Peyer's patch (tissue), 4 donors: ENCODE measurements at regions not wholly inside any gene's neighbourhood (a gene's known extent, or its start where the extent isn't known, plus 50 kb on each side); places are given as distances from the start of the nearest gene placed in this dataset.
"Not testable (repeated sequence)": the region's sequence is repeated elsewhere in the genome, so short reads cannot be mapped to it uniquely, and the experiment has no call there.

Experiments used
- DNase-seq, 3 donors: peaks; one replicate each; pipeline ENCODE4 v3.0.0-alpha.2; 2017 to 2019
- H3K27ac ChIP-seq, 4 donors: fragments of 200-600 bp; sonication (generic); one replicate each; pipeline ENCODE4 v1.5.1; 2016 to 2019
- H3K27me3 ChIP-seq, 2 donors: fragments of 200-600 bp; sonication (generic); one replicate each; pipeline ENCODE4 v1.5.1; 2019
- H3K36me3 ChIP-seq, 3 donors: fragments of 200-600 bp; sonication (generic); one replicate each; pipeline ENCODE4 v1.5.1; 2016 to 2019
- H3K4me1 ChIP-seq, 4 donors: fragments of 200-600 bp; sonication (generic); one replicate each; pipeline ENCODE4 v1.5.1; 2016 to 2019
- H3K4me3 ChIP-seq, 4 donors: fragments of 200-600 bp; sonication (generic); 1 replicate in 3 of 4; 2 replicates in 1 of 4; pipeline ENCODE4 v1.5.1; 2016 to 2019; ENCODE audit warnings: mild to moderate bottlenecking in 1 of 4
- H3K9me3 ChIP-seq, 4 donors: fragments of 200-600 bp; sonication (generic); one replicate each; pipeline ENCODE4 v1.5.1; 2016 to 2019; ENCODE audit warnings: mild to moderate bottlenecking in 1 of 4
- POLR2A ChIP-seq, 2 donors: fragments of 450-650 bp; IDR thresholded peaks; one replicate each; pipeline ENCODE4 v1.5.1; 2017; ENCODE audit warnings: antibody characterized with exemption in 2 of 2, mild to moderate bottlenecking in 2 of 2, moderate library complexity in 2 of 2
- TF ChIP-seq, protein P1 (sequence below), 6 experiments: fragments of 450-650 bp in 4 of 6; fragments of 200-600 bp in 2 of 6; sonication (generic) in 1 of 6; IDR thresholded peaks; one replicate each; pipeline ENCODE4 v1.5.1; 2017 to 2019; ENCODE audit warnings: antibody characterized with exemption in 6 of 6, mild to moderate bottlenecking in 3 of 6, moderate library complexity in 1 of 6

GRCh38 chr11:92053216-92053615 lies 171.4 kb upstream of the FAT3 start:
- no peak overlapping the region for H3K27ac ChIP-seq
- H3K36me3 ChIP-seq, result no peaks in the 10 kb centered on the region
- no peaks in the 10 kb centered on the region for H3K4me1 ChIP-seq
- no peak overlapping the region for H3K4me3 ChIP-seq
- no peak for DNase-seq
- H3K27me3 ChIP-seq, result no peaks in the 10 kb centered on the region
- TF ChIP-seq, protein P1, sequence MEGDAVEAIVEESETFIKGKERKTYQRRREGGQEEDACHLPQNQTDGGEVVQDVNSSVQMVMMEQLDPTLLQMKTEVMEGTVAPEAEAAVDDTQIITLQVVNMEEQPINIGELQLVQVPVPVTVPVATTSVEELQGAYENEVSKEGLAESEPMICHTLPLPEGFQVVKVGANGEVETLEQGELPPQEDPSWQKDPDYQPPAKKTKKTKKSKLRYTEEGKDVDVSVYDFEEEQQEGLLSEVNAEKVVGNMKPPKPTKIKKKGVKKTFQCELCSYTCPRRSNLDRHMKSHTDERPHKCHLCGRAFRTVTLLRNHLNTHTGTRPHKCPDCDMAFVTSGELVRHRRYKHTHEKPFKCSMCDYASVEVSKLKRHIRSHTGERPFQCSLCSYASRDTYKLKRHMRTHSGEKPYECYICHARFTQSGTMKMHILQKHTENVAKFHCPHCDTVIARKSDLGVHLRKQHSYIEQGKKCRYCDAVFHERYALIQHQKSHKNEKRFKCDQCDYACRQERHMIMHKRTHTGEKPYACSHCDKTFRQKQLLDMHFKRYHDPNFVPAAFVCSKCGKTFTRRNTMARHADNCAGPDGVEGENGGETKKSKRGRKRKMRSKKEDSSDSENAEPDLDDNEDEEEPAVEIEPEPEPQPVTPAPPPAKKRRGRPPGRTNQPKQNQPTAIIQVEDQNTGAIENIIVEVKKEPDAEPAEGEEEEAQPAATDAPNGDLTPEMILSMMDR (IDR thresholded peaks at IDR 0.05), result no peak
- no peak for TF ChIP-seq POLR2A (IDR thresholded peaks at IDR 0.05)
- H3K9me3 ChIP-seq, result no peaks in the 10 kb centered on the region

DNA sequence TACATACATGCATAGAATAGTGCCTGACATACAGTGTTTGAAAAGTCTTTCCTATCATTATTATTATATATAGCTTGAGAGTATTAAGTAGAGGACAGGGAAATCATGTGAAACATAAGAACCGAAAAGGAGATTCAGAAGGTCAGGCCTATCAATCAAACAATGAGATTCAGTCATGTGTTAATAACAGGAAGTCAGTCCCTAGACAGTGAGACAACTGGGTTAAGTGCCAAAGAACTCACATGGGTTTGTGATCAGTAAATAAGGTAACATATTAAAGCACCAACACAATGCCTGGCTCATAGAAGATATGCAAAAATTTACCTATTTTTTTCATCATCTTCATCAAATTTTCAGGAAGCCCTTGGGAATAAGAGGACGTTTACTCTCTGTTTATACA lies 174.3 kb upstream of the FAT3 start:
- H3K4me3 ChIP-seq, result no peak overlapping the region
- TF ChIP-seq, protein P1 (IDR thresholded peaks at IDR 0.05), result no peak
- no peak for TF ChIP-seq POLR2A (IDR thresholded peaks at IDR 0.05)
- no peaks in the 10 kb centered on the region for H3K36me3 ChIP-seq
- no peaks in the 10 kb centered on the region for H3K9me3 ChIP-seq
- H3K27me3 ChIP-seq, result no peaks in the 10 kb centered on the region
- H3K27ac ChIP-seq, result no peak overlapping the region
- no peak for DNase-seq
- no peaks in the 10 kb centered on the region for H3K4me1 ChIP-seq

GRCh38 chr11:92048415-92048814 lies 176.2 kb upstream of the FAT3 start:
- H3K27ac ChIP-seq, result no peak overlapping the region
- TF ChIP-seq, protein P1 (IDR thresholded peaks at IDR 0.05), result no peak
- TF ChIP-seq POLR2A (IDR thresholded peaks at IDR 0.05), result no peak
- no peaks in the 10 kb centered on the region for H3K36me3 ChIP-seq
- DNase-seq, result no peak
- H3K4me1 ChIP-seq, result no peaks in the 10 kb centered on the region
- no peaks in the 10 kb centered on the region for H3K27me3 ChIP-seq
- H3K9me3 ChIP-seq, result no peaks in the 10 kb centered on the region
- no peak overlapping the region for H3K4me3 ChIP-seq

- Histone ChIP-seq H3K36me3 (no peaks in the 10 kb centered on the region), H3K4me3 (no peak overlapping the region), H3K27me3 (no peaks in the 10 kb centered on the region), H3K27ac (no peak overlapping the region), H3K4me1 (no peaks in the 10 kb centered on the region), H3K9me3 (no peaks in the 10 kb centered on the region)
- DNase-seq, result no peak
- TF ChIP-seq, protein P1 (IDR thresholded peaks at IDR 0.05), result no peak
- TF ChIP-seq POLR2A (IDR thresholded peaks at IDR 0.05), result no peak
Measured at GRCh38 chr11:92046103-92046502, 178.5 kb upstream of the FAT3 start.

GRCh38 chr11:92045301-92045700 lies 179.3 kb upstream of the FAT3 start:
- no peaks in the 10 kb centered on the region for H3K36me3 ChIP-seq
- DNase-seq, result no peak
- no peaks in the 10 kb centered on the region for H3K27me3 ChIP-seq
- no peak overlapping the region for H3K27ac ChIP-seq
- TF ChIP-seq, protein P1 (IDR thresholded peaks at IDR 0.05), result no peak
- TF ChIP-seq POLR2A (IDR thresholded peaks at IDR 0.05), result no peak
- no peaks in the 10 kb centered on the region for H3K9me3 ChIP-seq
- H3K4me1 ChIP-seq, result no peaks in the 10 kb centered on the region
- no peak overlapping the region for H3K4me3 ChIP-seq

GRCh38 chr11:92035488-92035887 lies 189.1 kb upstream of the FAT3 start:
- Histone ChIP-seq H3K4me1 (no peaks in the 10 kb centered on the region), H3K9me3 (no peaks in the 10 kb centered on the region), H3K27me3 (no peaks in the 10 kb centered on the region), H3K36me3 (no peaks in the 10 kb centered on the region), H3K27ac (no peak overlapping the region), H3K4me3 (no peak overlapping the region)
- DNase-seq, result no peak
- TF ChIP-seq, protein P1 (IDR thresholded peaks at IDR 0.05), result no peak
- TF ChIP-seq POLR2A (IDR thresholded peaks at IDR 0.05), result no peak

- not testable (repeated sequence) for H3K9me3 ChIP-seq, H3K27me3 ChIP-seq, H3K4me1 ChIP-seq, H3K4me3 ChIP-seq, H3K36me3 ChIP-seq, DNase-seq, H3K27ac ChIP-seq
Measured at GRCh38 chr11:92027136-92027535, 197.5 kb upstream of the FAT3 start.
